ENCODE measurements at regions not wholly inside any gene's neighbourhood (a gene's known extent, or its start where the extent isn't known, plus 50 kb on each side); places are given as distances from the start of the nearest gene placed in this dataset.
"Not testable (repeated sequence)": the region's sequence is repeated elsewhere in the genome, so short reads cannot be mapped to it uniquely, and the experiment has no call there.

GRCh38 chr12:14240873-14241220 is 124.6 kb upstream of the ATF7IP start:
- H3K9me3 ChIP-seq, result peaks cover 17% of the 10 kb centered on the region
- no peak overlapping the region for H3K4me3 ChIP-seq
- DNase-seq, result no peak
- no peak overlapping the region for H3K27ac ChIP-seq
- TF ChIP-seq CTCF (IDR thresholded peaks at IDR 0.05), result no peak
- no peak for ATAC-seq
- no peaks in the 10 kb centered on the region for H3K27me3 ChIP-seq
- peaks cover 9% of the 10 kb centered on the region for H3K4me1 ChIP-seq
- intact Hi-C loops (cut with DNase I), result no loop called here
- no peaks in the 10 kb centered on the region for H3K36me3 ChIP-seq

- intact Hi-C loops (cut with DNase I); H3K36me3 ChIP-seq; H3K4me1 ChIP-seq; DNase-seq; H3K27me3 ChIP-seq; H3K27ac ChIP-seq; ATAC-seq; H3K4me3 ChIP-seq: not testable (repeated sequence)
- H3K9me3 ChIP-seq, result peaks cover 17% of the 10 kb centered on the region
These were observed 122.7 kb upstream of the ATF7IP start for GRCh38 chr12:14242825-14243224.

GRCh38 chr12:14243941-14244340 is 121.5 kb upstream of the ATF7IP start:
- no peak for DNase-seq
- TF ChIP-seq CTCF (IDR thresholded peaks at IDR 0.05), result no peak
- no peaks in the 10 kb centered on the region for H3K36me3 ChIP-seq
- peaks cover 9% of the 10 kb centered on the region for H3K4me1 ChIP-seq
- H3K4me3 ChIP-seq, result no peak overlapping the region
- peaks cover 17% of the 10 kb centered on the region for H3K9me3 ChIP-seq
- no peaks in the 10 kb centered on the region for H3K27me3 ChIP-seq
- H3K27ac ChIP-seq, result no peak overlapping the region
- ATAC-seq, result no peak
- intact Hi-C loops (cut with DNase I), result no loop called here

- Histone ChIP-seq H3K27ac (no peak overlapping the region), H3K4me3 (no peak overlapping the region), H3K27me3 (no peaks in the 10 kb centered on the region), H3K9me3 (peaks cover 17% of the 10 kb centered on the region), H3K4me1 (peaks cover 5% of the 10 kb centered on the region), H3K36me3 (no peaks in the 10 kb centered on the region)
- intact Hi-C loops (cut with DNase I), result no loop called here
- ATAC-seq (no peak), DNase-seq (no peak)
- no peak for TF ChIP-seq CTCF (IDR thresholded peaks at IDR 0.05)
These were observed 120.4 kb upstream of the ATF7IP start for GRCh38 chr12:14244876-14245669.

GRCh38 chr12:14247166-14247565 is 118.3 kb upstream of the ATF7IP start:
- intact Hi-C loops (cut with DNase I), result no loop called here

GRCh38 chr12:14249368-14249767 is 116.1 kb upstream of the ATF7IP start:
- ATAC-seq (no peak), DNase-seq (no peak)
- no peaks in the 10 kb centered on the region for H3K4me1 ChIP-seq
- no peak for TF ChIP-seq CTCF (IDR thresholded peaks at IDR 0.05)
- H3K36me3 ChIP-seq, result no peaks in the 10 kb centered on the region
- no peak overlapping the region for H3K27ac ChIP-seq
- H3K9me3 ChIP-seq, result no peaks in the 10 kb centered on the region
- no peak overlapping the region for H3K4me3 ChIP-seq
- no peaks in the 10 kb centered on the region for H3K27me3 ChIP-seq
- intact Hi-C loops (cut with DNase I), result no loop called here

More at GRCh38 chr12:14247166-14247565, 118.3 kb upstream of the ATF7IP start:
- Histone ChIP-seq H3K36me3 (no peaks in the 10 kb centered on the region), H3K27ac (no peak overlapping the region), H3K4me3 (no peak overlapping the region), H3K9me3 (peaks cover 16% of the 10 kb centered on the region), H3K27me3 (no peaks in the 10 kb centered on the region), H3K4me1 (no peaks in the 10 kb centered on the region)
- TF ChIP-seq CTCF (IDR thresholded peaks at IDR 0.05), result no peak
- no peak for ATAC-seq
- no peak for DNase-seq
